H9 (cell line): ENCODE measurements at regions not wholly inside any gene's neighbourhood (a gene's known extent, or its start where the extent isn't known, plus 50 kb on each side); places are given as distances from the start of the nearest gene placed in this dataset.

ENCODE experiments used
- DNase-seq: peaks from one replicate; pipeline ENCODE4 v3.0.0-alpha.2; 2017
- H2AFZ ChIP-seq: one replicate; pipeline ENCODE4 v1.6.1; 2013; ENCODE audit warnings: mild to moderate bottlenecking, low read length, control low read depth, moderate library complexity
- H2AK5ac ChIP-seq: 2 replicates; pipeline ENCODE4 v1.6.1; 2013; ENCODE audit warnings: low read length, control low read depth, mixed read lengths; ENCODE audit not compliant: insufficient read length
- H2BK120ac ChIP-seq: one replicate; pipeline ENCODE4 v1.6.1; 2013; ENCODE audit warnings: low read depth, mild to moderate bottlenecking, low read length, control low read depth, inconsistent platforms; ENCODE audit not compliant: poor library complexity, severe bottlenecking
- H2BK12ac ChIP-seq: 2 replicates; pipeline ENCODE4 v1.6.1; 2013; ENCODE audit warnings: low read length, control low read depth, mixed read lengths, low read depth; ENCODE audit not compliant: insufficient read length
- H2BK15ac ChIP-seq: 2 replicates; pipeline ENCODE4 v1.6.1; 2013; ENCODE audit warnings: low read depth, low read length, control low read depth
- H2BK20ac ChIP-seq: one replicate; pipeline ENCODE4 v1.6.1; 2013; ENCODE audit warnings: low read depth, mild to moderate bottlenecking, low read length, control low read depth, inconsistent platforms; ENCODE audit not compliant: poor library complexity, severe bottlenecking
- H2BK5ac ChIP-seq: 2 replicates; pipeline ENCODE4 v1.6.1; 2013; ENCODE audit warnings: low read length, control low read depth, mixed read lengths; ENCODE audit not compliant: insufficient read length
- H3K14ac ChIP-seq: 2 replicates; pipeline ENCODE4 v1.6.1; 2013; ENCODE audit warnings: low read length, control low read depth; ENCODE audit not compliant: insufficient read depth
- H3K18ac ChIP-seq: 2 replicates; pipeline ENCODE4 v1.6.1; 2013; ENCODE audit warnings: low read depth, mild to moderate bottlenecking, mixed read lengths, low read length, control low read depth; ENCODE audit not compliant: insufficient read length
- H3K23ac ChIP-seq: 2 replicates; pipeline ENCODE4 v1.6.1; 2013; ENCODE audit warnings: low read length, control low read depth, mixed read lengths, low read depth; ENCODE audit not compliant: insufficient read length
- H3K23me2 ChIP-seq: 2 replicates; pipeline ENCODE4 v1.6.1; 2013; ENCODE audit warnings: low read depth, mild to moderate bottlenecking, mixed read lengths, low read length, control low read depth; ENCODE audit not compliant: insufficient read length, poor library complexity, severe bottlenecking
- H3K27ac ChIP-seq: 2 replicates; pipeline ENCODE4 v1.5.1; 2013; ENCODE audit warnings: low read length, control low read depth, mixed read lengths, low read depth; ENCODE audit not compliant: insufficient read length
- H3K27me3 ChIP-seq: 2 replicates; pipeline ENCODE4 v1.6.1; 2013; ENCODE audit warnings: low read length, control low read depth, inconsistent platforms; ENCODE audit not compliant: insufficient read depth
- H3K4ac ChIP-seq: 2 replicates; pipeline ENCODE4 v1.6.1; 2013; ENCODE audit warnings: low read depth, mild to moderate bottlenecking, control low read depth, inconsistent platforms, low read length, moderate library complexity
- H3K4me1 ChIP-seq: 2 replicates; pipeline ENCODE4 v1.6.1; 2013; ENCODE audit warnings: low read length, control low read depth, inconsistent platforms; ENCODE audit not compliant: insufficient read depth
- H3K4me2 ChIP-seq: 2 replicates; pipeline ENCODE4 v1.6.1; 2013; ENCODE audit warnings: low read length, control low read depth, mixed read lengths; ENCODE audit not compliant: insufficient read length, insufficient read depth
- H3K56ac ChIP-seq: 2 replicates; pipeline ENCODE4 v1.6.1; 2013; ENCODE audit warnings: low read depth, mild to moderate bottlenecking, mixed read lengths, low read length, control low read depth; ENCODE audit not compliant: insufficient read length
- H3K79me1 ChIP-seq: 2 replicates; pipeline ENCODE4 v1.6.1; 2013; ENCODE audit warnings: low read depth, mild to moderate bottlenecking, moderate library complexity, low read length, control low read depth, inconsistent platforms; ENCODE audit not compliant: insufficient read depth, poor library complexity, severe bottlenecking
- H3K79me2 ChIP-seq: 2 replicates; pipeline ENCODE4 v1.6.1; 2013; ENCODE audit warnings: low read length, control low read depth, inconsistent platforms; ENCODE audit not compliant: insufficient read depth
- H3K9ac ChIP-seq: 2 replicates; pipeline ENCODE4 v1.6.1; 2013; ENCODE audit warnings: low read length, control low read depth, mixed read lengths; ENCODE audit not compliant: insufficient read length; ENCODE audit errors: extremely low read depth
- H3K9me3 ChIP-seq: one replicate; pipeline ENCODE4 v1.6.1; 2013; ENCODE audit warnings: low read depth, low read length, inconsistent platforms; ENCODE audit not compliant: control insufficient read depth
- H3T11ph ChIP-seq: one replicate; pipeline ENCODE4 v1.6.1; 2013; ENCODE audit warnings: mild to moderate bottlenecking, low read length, control low read depth, inconsistent platforms
- H4K20me1 ChIP-seq: one replicate; pipeline ENCODE4 v1.6.1; 2013; ENCODE audit not compliant: control insufficient read depth, insufficient read length, insufficient read depth
- H4K5ac ChIP-seq: 2 replicates; pipeline ENCODE4 v1.6.1; 2013; ENCODE audit warnings: low read depth, mild to moderate bottlenecking, mixed read lengths, low read length, control low read depth; ENCODE audit not compliant: insufficient read length
- H4K8ac ChIP-seq: replicated peaks from 2 replicates; pipeline ENCODE4 v1.6.1; 2013; ENCODE audit warnings: low read length, control low read depth, mixed read lengths, low read depth; ENCODE audit not compliant: insufficient read length
- H4K91ac ChIP-seq: 2 replicates; pipeline ENCODE4 v1.6.1; 2013; ENCODE audit warnings: low read depth, mild to moderate bottlenecking, moderate library complexity, mixed read lengths, low read length, control low read depth; ENCODE audit not compliant: insufficient read length
- H3K27ac Mint-ChIP-seq, 3 experiments: 2 replicates in 2 of 3; 3 replicates in 1 of 3; pipeline ENCODE4 v1.8.0; 2020 to 2021; ENCODE audit warnings: mixed read lengths in 3 of 3, mild to moderate bottlenecking in 1 of 3, moderate library complexity in 1 of 3
- H3K27me3 Mint-ChIP-seq: 2 replicates; pipeline ENCODE4 v1.8.0; 2021; ENCODE audit warnings: low read depth, mild to moderate bottlenecking, moderate library complexity, mixed read lengths
- H3K36me3 Mint-ChIP-seq, 3 experiments: 2 replicates in 2 of 3; 3 replicates in 1 of 3; pipeline ENCODE4 v1.8.0; 2020 to 2021; ENCODE audit warnings: low read depth in 3 of 3, mixed read lengths in 3 of 3; ENCODE audit not compliant: insufficient read depth in 1 of 3
- H3K4me1 Mint-ChIP-seq, 2 experiments: 2 replicates each; pipeline ENCODE4 v1.8.0; 2020; ENCODE audit warnings: mixed read lengths in 2 of 2
- H3K4me3 Mint-ChIP-seq, 2 experiments: 2 replicates in 1 of 2; 3 replicates in 1 of 2; pipeline ENCODE4 v1.8.0; 2020 to 2021; ENCODE audit warnings: mild to moderate bottlenecking in 2 of 2, mixed read lengths in 2 of 2, moderate library complexity in 1 of 2
- H3K9me3 Mint-ChIP-seq, 2 experiments: 2 replicates in 1 of 2; 3 replicates in 1 of 2; pipeline ENCODE4 v1.8.0; 2020; ENCODE audit warnings: mild to moderate bottlenecking in 2 of 2, mixed read lengths in 2 of 2, moderate library complexity in 1 of 2
- CTCF ChIP-seq: fragments of 200-600 bp; sonication (generic); conservative IDR thresholded peaks from 3 replicates; pipeline ENCODE4 v1.8.0; 2021; ENCODE audit warnings: antibody characterized with exemption, mild to moderate bottlenecking
- WGBS: extraction: QIAGEN DNeasy Blood & Tissue Kit; methylation state at CpG from one replicate; pipeline ENCODE4 v1.1.7; 2013; ENCODE audit warnings: missing lambda C conversion rate, low lambda C conversion rate, mixed read lengths; ENCODE audit not compliant: insufficient read length; ENCODE audit errors: extremely low coverage; 5-methylcytosine and 5-hydroxymethylcytosine counted together

GRCh38 chr4:138510053-138510452 lies 267.9 kb upstream of the SLC7A11 start:
- no peak overlapping the region for H2AFZ ChIP-seq
- H3K9ac ChIP-seq, result no peak overlapping the region
- H3K18ac ChIP-seq, result no peak overlapping the region
- H3K27ac ChIP-seq, result no peak overlapping the region
- Mint-ChIP-seq H3K4me3 (no peak overlapping the region), H3K4me1 (no peaks in the 10 kb centered on the region), H3K36me3 (peaks cover 3 to 7% (median 5%) of the 10 kb centered on the region in 3 experiments; a peak in 5 of 7 replicates), H3K27me3 (no peaks in the 10 kb centered on the region), H3K9me3 (peaks cover 9 to 10% of the 10 kb centered on the region in 2 experiments; a peak in 4 of 5 replicates), H3K27ac (no peak overlapping the region)
- TF ChIP-seq CTCF, result no peak
- no peaks in the 10 kb centered on the region for H3K79me2 ChIP-seq
- H3K4ac ChIP-seq, result no peak overlapping the region
- no peak overlapping the region for H3K56ac ChIP-seq
- H2BK5ac ChIP-seq, result no peak overlapping the region
- H3K4me1 ChIP-seq, result no peaks in the 10 kb centered on the region
- no peak overlapping the region for H2AK5ac ChIP-seq
- H3K79me1 ChIP-seq, result no peaks in the 10 kb centered on the region
- no peaks in the 10 kb centered on the region for H4K20me1 ChIP-seq
- no peak overlapping the region for H3K14ac ChIP-seq
- no peak overlapping the region for H4K5ac ChIP-seq
- H3T11ph ChIP-seq, result no peak overlapping the region
- no CpG with 5 or more reads among the region's 3 CpGs for WGBS
- H2BK20ac ChIP-seq, result no peak overlapping the region
- no peak overlapping the region for H4K91ac ChIP-seq
- no peak overlapping the region for H2BK12ac ChIP-seq
- H2BK15ac ChIP-seq, result no peak overlapping the region
- H2BK120ac ChIP-seq, result no peak overlapping the region
- no peak overlapping the region for H3K4me2 ChIP-seq
- H3K9me3 ChIP-seq, result no peaks in the 10 kb centered on the region
- H3K27me3 ChIP-seq, result no peaks in the 10 kb centered on the region; the same call in 1 of the 2 replicates
- no peaks in the 10 kb centered on the region for H3K23me2 ChIP-seq
- no peak overlapping the region for H3K23ac ChIP-seq
- no peak overlapping the region for H4K8ac ChIP-seq
- DNase-seq, result no peak
